NAMALWA (cell line): ENCODE measurements at regions not wholly inside any gene's neighbourhood (a gene's known extent, or its start where the extent isn't known, plus 50 kb on each side); places are given as distances from the start of the nearest gene placed in this dataset.

Source experiments
- DNase-seq: peaks from one replicate; pipeline ENCODE4 v3.0.0-alpha.2; 2015; ENCODE audit warnings: low spot score

GRCh38 chr5:159758189-159758588 lies 158.1 kb upstream of the ADRA1B start:
- no peak for DNase-seq

- no peak for DNase-seq
These were observed 156.4 kb upstream of the ADRA1B start for GRCh38 chr5:159759791-159760290.

- no peak for DNase-seq
These were observed 153.4 kb upstream of the ADRA1B start for GRCh38 chr5:159762921-159763320.

GRCh38 chr5:159763562-159763961 lies 152.7 kb upstream of the ADRA1B start:
- no peak for DNase-seq

GRCh38 chr5:159764283-159765134 lies 151.8 kb upstream of the ADRA1B start:
- no peak for DNase-seq

GRCh38 chr5:159765135-159765433 lies 151.2 kb upstream of the ADRA1B start:
- DNase-seq: no peak

- no peak for DNase-seq
These were observed 150.3 kb upstream of the ADRA1B start for GRCh38 chr5:159765760-159766517.

GRCh38 chr5:159768243-159768642 lies 148.0 kb upstream of the ADRA1B start:
- DNase-seq: no peak

GRCh38 chr5:159772698-159773061 lies 143.6 kb upstream of the ADRA1B start:
- no peak for DNase-seq

GRCh38 chr5:159773062-159773924 lies 143.0 kb upstream of the ADRA1B start:
- DNase-seq: no peak

- no peak for DNase-seq
These were observed 141.7 kb upstream of the ADRA1B start for GRCh38 chr5:159774476-159775031.

- DNase-seq: no peak
These were observed 140.4 kb upstream of the ADRA1B start for GRCh38 chr5:159775890-159776289.

- no peak for DNase-seq
These were observed 139.1 kb upstream of the ADRA1B start for GRCh38 chr5:159777049-159777660.

GRCh38 chr5:159779481-159779880 lies 136.8 kb upstream of the ADRA1B start:
- no peak for DNase-seq

- DNase-seq: no peak
These were observed 136.0 kb upstream of the ADRA1B start for GRCh38 chr5:159780246-159780645.

GRCh38 chr5:159781626-159782157 lies 134.6 kb upstream of the ADRA1B start:
- no peak for DNase-seq

- no peak for DNase-seq
These were observed 133.9 kb upstream of the ADRA1B start for GRCh38 chr5:159782197-159782994.

GRCh38 chr5:159782995-159783300 lies 133.3 kb upstream of the ADRA1B start:
- DNase-seq: no peak

GRCh38 chr5:159783726-159784247 lies 132.5 kb upstream of the ADRA1B start:
- no peak for DNase-seq

- no peak for DNase-seq
These were observed 131.3 kb upstream of the ADRA1B start for GRCh38 chr5:159784993-159785392.
